Neural cell (in vitro differentiated cells): ENCODE measurements at regions not wholly inside any gene's neighbourhood (a gene's known extent, or its start where the extent isn't known, plus 50 kb on each side); places are given as distances from the start of the nearest gene placed in this dataset.

ENCODE experiments used
- H2AFZ ChIP-seq: fragments of 200-600, 300-800 bp; sonication (generic), shearing (Covaris generic); 2 replicates; pipeline ENCODE4 v1.6.0; 2014; ENCODE audit warnings: low read depth, mild to moderate bottlenecking, antibody characterized with exemption, low read length, moderate library complexity
- H3F3A ChIP-seq: fragments of 200-600 bp; shearing (Covaris generic); 2 replicates; pipeline ENCODE4 v1.6.1; 2016; ENCODE audit warnings: mild to moderate bottlenecking, moderate library complexity, mixed read lengths, antibody characterized with exemption, low read length; ENCODE audit not compliant: insufficient read depth, poor library complexity, severe bottlenecking
- H3K27ac ChIP-seq: fragments of 200-600, 300-800 bp; sonication (generic), shearing (Covaris generic); 2 replicates; pipeline ENCODE4 v1.5.1; 2014; ENCODE audit warnings: mild to moderate bottlenecking, low read length, moderate library complexity
- H3K27me3 ChIP-seq: fragments of 300-800, 200-600 bp; sonication (generic), shearing (Covaris generic); 2 replicates; pipeline ENCODE4 v1.6.0; 2014; ENCODE audit warnings: mild to moderate bottlenecking, low read depth, low read length, moderate library complexity; ENCODE audit not compliant: insufficient read depth
- H3K36me3 ChIP-seq: fragments of 300-800, 200-600 bp; sonication (generic), shearing (Covaris generic); 2 replicates; pipeline ENCODE4 v1.5.1; 2014; ENCODE audit warnings: mild to moderate bottlenecking, antibody characterized with exemption, low read length, moderate library complexity; ENCODE audit not compliant: insufficient read depth
- H3K4me2 ChIP-seq: fragments of 300-800, 200-600 bp; sonication (generic), shearing (Covaris generic); 2 replicates; pipeline ENCODE4 v1.6.0; 2014; ENCODE audit warnings: mild to moderate bottlenecking, low read length
- H3K4me3 ChIP-seq: fragments of 300-800, 200-600 bp; sonication (generic), shearing (Covaris generic); 2 replicates; pipeline ENCODE4 v1.5.1; 2014; ENCODE audit warnings: mild to moderate bottlenecking, low read length, moderate library complexity
- H3K79me2 ChIP-seq: fragments of 200-600 bp; shearing (Covaris generic); replicated peaks from 2 replicates; pipeline ENCODE4 v1.6.0; 2014; ENCODE audit warnings: mild to moderate bottlenecking, low read length, moderate library complexity; ENCODE audit not compliant: insufficient read depth
- H3K9ac ChIP-seq: fragments of 300-800, 200-600 bp; sonication (generic), shearing (Covaris generic); 2 replicates; pipeline ENCODE4 v1.6.1; 2016; ENCODE audit warnings: mild to moderate bottlenecking, low read length, mixed read lengths
- H3K9me2 ChIP-seq: fragments of 200-600 bp; shearing (Covaris generic); 2 replicates; pipeline ENCODE4 v1.6.1; 2016; ENCODE audit warnings: mild to moderate bottlenecking, low read length, mixed read lengths; ENCODE audit not compliant: insufficient read depth
- H3K9me3 ChIP-seq: fragments of 200-600, 300-800 bp; sonication (generic), shearing (Covaris generic); 2 replicates; pipeline ENCODE4 v1.6.1; 2016; ENCODE audit warnings: mild to moderate bottlenecking, mixed run types, low read length, moderate library complexity, mixed read lengths
- H4K20me1 ChIP-seq: fragments of 200-600 bp; shearing (Covaris generic); 2 replicates; pipeline ENCODE4 v1.6.1; 2016; ENCODE audit warnings: mild to moderate bottlenecking, mixed run types; ENCODE audit not compliant: insufficient read depth
- EP300 ChIP-seq: fragments of 450-650 bp; conservative IDR thresholded peaks from 2 replicates; pipeline ENCODE4 v1.6.1; 2014; ENCODE audit warnings: antibody characterized with exemption, mild to moderate bottlenecking, moderate library complexity; ENCODE audit not compliant: poor library complexity, severe bottlenecking
- EZH2 ChIP-seq: fragments of 200-600, 300-800 bp; shearing (Covaris generic), sonication (generic); IDR thresholded peaks from 2 replicates; pipeline ENCODE4 v1.6.1; 2014; ENCODE audit warnings: antibody characterized with exemption, low read length, borderline replicate concordance, mild to moderate bottlenecking; ENCODE audit not compliant: insufficient read depth, poor library complexity, severe bottlenecking
- MXI1 ChIP-seq: fragments of 450-650 bp; conservative IDR thresholded peaks from 2 replicates; pipeline ENCODE4 v1.6.1; 2014; ENCODE audit warnings: antibody characterized with exemption, mild to moderate bottlenecking; ENCODE audit not compliant: poor library complexity, severe bottlenecking
- POLR2AphosphoS5 ChIP-seq: IDR thresholded peaks from 2 replicates; pipeline ENCODE4 v1.6.1; 2012
- RAD21 ChIP-seq: fragments of 450-650 bp; conservative IDR thresholded peaks from 2 replicates; pipeline ENCODE4 v1.6.1; 2014; ENCODE audit warnings: antibody characterized with exemption, mild to moderate bottlenecking, moderate library complexity
- SMC3 ChIP-seq: fragments of 450-650 bp; conservative IDR thresholded peaks from 2 replicates; pipeline ENCODE4 v1.6.1; 2014; ENCODE audit warnings: antibody characterized with exemption, mild to moderate bottlenecking, moderate library complexity; ENCODE audit not compliant: poor library complexity
- TAF1 ChIP-seq: IDR thresholded peaks from 2 replicates; pipeline ENCODE4 v1.6.1; 2012; ENCODE audit warnings: low read depth
- TF ChIP-seq, protein P1 (sequence below): IDR thresholded peaks from 2 replicates; pipeline ENCODE4 v1.6.1; 2012; ENCODE audit warnings: borderline replicate concordance
- TF ChIP-seq, protein P2 (sequence below): fragments of 450-650 bp; IDR thresholded peaks from 2 replicates; pipeline ENCODE4 v1.5.1; 2014; ENCODE audit warnings: antibody characterized with exemption, mild to moderate bottlenecking, moderate library complexity; ENCODE audit not compliant: poor library complexity, severe bottlenecking

DNA sequence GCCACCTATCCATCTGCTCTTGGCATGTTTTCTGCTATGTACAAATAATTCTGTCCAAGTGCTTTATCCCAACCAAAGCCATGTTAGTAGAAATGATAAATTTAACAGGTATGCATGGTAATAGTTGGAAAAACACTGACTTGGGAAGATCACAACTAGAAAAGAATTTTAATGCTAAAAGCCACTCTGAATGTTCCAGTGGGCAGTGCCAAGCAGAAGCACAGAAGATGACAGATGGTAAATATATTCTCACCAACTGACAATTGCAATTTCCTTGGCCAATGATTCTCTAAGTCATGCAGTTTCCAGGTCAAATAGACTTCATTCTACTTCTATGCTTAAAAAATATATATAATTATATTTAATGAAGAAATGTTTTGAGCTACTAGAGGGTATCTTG, 83.6 kb upstream of the SEMA3C start:
- Histone ChIP-seq H3K4me2 (no peak overlapping the region), H3K9me3 (no peaks in the 10 kb centered on the region), H3K79me2 (no peaks in the 10 kb centered on the region), H4K20me1 (no peaks in the 10 kb centered on the region), H3K9me2 (no peaks in the 10 kb centered on the region), H3K36me3 (no peaks in the 10 kb centered on the region), H2AFZ (no peak overlapping the region), H3F3A (no peaks in the 10 kb centered on the region), H3K9ac (no peak overlapping the region), H3K27me3 (no peaks in the 10 kb centered on the region), H3K4me3 (no peak overlapping the region), H3K27ac (no peak overlapping the region)
- no peak for TF ChIP-seq POLR2AphosphoS5
- no peak for TF ChIP-seq TAF1
- TF ChIP-seq SMC3: no peak
- TF ChIP-seq EP300: no peak
- TF ChIP-seq, protein P1, sequence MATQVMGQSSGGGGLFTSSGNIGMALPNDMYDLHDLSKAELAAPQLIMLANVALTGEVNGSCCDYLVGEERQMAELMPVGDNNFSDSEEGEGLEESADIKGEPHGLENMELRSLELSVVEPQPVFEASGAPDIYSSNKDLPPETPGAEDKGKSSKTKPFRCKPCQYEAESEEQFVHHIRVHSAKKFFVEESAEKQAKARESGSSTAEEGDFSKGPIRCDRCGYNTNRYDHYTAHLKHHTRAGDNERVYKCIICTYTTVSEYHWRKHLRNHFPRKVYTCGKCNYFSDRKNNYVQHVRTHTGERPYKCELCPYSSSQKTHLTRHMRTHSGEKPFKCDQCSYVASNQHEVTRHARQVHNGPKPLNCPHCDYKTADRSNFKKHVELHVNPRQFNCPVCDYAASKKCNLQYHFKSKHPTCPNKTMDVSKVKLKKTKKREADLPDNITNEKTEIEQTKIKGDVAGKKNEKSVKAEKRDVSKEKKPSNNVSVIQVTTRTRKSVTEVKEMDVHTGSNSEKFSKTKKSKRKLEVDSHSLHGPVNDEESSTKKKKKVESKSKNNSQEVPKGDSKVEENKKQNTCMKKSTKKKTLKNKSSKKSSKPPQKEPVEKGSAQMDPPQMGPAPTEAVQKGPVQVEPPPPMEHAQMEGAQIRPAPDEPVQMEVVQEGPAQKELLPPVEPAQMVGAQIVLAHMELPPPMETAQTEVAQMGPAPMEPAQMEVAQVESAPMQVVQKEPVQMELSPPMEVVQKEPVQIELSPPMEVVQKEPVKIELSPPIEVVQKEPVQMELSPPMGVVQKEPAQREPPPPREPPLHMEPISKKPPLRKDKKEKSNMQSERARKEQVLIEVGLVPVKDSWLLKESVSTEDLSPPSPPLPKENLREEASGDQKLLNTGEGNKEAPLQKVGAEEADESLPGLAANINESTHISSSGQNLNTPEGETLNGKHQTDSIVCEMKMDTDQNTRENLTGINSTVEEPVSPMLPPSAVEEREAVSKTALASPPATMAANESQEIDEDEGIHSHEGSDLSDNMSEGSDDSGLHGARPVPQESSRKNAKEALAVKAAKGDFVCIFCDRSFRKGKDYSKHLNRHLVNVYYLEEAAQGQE: no peak
- no peak for TF ChIP-seq EZH2
- TF ChIP-seq RAD21: no peak
- TF ChIP-seq MXI1: no peak
- TF ChIP-seq, protein P2, sequence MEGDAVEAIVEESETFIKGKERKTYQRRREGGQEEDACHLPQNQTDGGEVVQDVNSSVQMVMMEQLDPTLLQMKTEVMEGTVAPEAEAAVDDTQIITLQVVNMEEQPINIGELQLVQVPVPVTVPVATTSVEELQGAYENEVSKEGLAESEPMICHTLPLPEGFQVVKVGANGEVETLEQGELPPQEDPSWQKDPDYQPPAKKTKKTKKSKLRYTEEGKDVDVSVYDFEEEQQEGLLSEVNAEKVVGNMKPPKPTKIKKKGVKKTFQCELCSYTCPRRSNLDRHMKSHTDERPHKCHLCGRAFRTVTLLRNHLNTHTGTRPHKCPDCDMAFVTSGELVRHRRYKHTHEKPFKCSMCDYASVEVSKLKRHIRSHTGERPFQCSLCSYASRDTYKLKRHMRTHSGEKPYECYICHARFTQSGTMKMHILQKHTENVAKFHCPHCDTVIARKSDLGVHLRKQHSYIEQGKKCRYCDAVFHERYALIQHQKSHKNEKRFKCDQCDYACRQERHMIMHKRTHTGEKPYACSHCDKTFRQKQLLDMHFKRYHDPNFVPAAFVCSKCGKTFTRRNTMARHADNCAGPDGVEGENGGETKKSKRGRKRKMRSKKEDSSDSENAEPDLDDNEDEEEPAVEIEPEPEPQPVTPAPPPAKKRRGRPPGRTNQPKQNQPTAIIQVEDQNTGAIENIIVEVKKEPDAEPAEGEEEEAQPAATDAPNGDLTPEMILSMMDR: no peak

DNA sequence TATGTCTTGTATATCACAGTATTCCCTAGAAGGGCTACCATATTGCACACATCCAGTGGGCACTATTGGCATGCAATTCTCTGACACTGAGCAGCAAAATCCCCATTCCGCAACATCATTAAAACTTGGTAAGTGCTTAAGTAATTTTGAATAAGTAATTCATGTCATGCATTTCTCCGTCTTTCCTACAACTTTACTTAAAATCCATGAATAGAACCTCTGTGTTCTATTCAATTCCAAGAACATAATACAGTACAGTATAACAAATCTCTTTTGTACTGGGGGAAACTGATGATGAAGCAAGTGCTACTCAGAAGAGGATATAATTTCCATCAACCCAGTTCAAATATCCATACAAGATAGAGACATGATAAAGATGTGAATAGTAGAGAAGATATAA, 80.9 kb upstream of the SEMA3C start:
- H4K20me1 ChIP-seq: no peaks in the 10 kb centered on the region
- H3K9me2 ChIP-seq: no peaks in the 10 kb centered on the region
- H2AFZ ChIP-seq: no peak overlapping the region
- H3K79me2 ChIP-seq: no peaks in the 10 kb centered on the region
- no peak overlapping the region for H3K27ac ChIP-seq
- H3K4me2 ChIP-seq: no peak overlapping the region
- H3K4me3 ChIP-seq: no peak overlapping the region
- H3K9ac ChIP-seq: no peak overlapping the region
- no peaks in the 10 kb centered on the region for H3K27me3 ChIP-seq
- no peaks in the 10 kb centered on the region for H3K36me3 ChIP-seq
- no peaks in the 10 kb centered on the region for H3K9me3 ChIP-seq
- TF ChIP-seq, protein P2: no peak
- TF ChIP-seq SMC3 (no peak), EP300 (no peak), RAD21 (no peak), MXI1 (no peak), EZH2 (no peak), TAF1 (no peak), POLR2AphosphoS5 (no peak)
- TF ChIP-seq, protein P1: no peak
- H3F3A ChIP-seq: no peaks in the 10 kb centered on the region
